ENCODE measurements at regions not wholly inside any gene's neighbourhood (a gene's known extent, or its start where the extent isn't known, plus 50 kb on each side); places are given as distances from the start of the nearest gene placed in this dataset.

DNA sequence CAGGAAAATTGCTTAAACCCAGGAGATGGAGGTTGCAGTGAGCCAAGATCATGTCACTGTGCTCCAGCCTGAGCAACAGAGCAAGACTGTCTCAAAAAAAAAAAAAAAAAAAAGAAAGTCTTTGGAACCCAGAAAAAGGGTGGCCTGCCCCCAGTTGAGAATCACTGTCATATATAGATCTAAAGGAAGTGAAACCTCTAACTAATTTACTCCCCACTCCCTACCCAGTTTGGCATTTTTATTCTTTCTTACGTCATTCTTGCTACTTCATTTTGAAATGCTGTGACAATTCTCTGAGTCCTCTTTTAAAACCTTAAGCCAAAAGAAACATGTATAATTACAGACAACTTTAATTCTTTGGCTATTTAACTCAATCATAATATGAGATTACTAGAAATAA lies 254.8 kb downstream of the CDC5L start:
- Histone ChIP-seq H3K27ac (ENCODE audit: extremely low read depth, low read depth, low read length) (no peak overlapping the region), H3K4me3 (ENCODE audit: low read depth, low read length) (no peak overlapping the region), H3K36me3 (ENCODE audit: control insufficient read depth in 2 of 2, insufficient read depth in 1 of 2, low read length in 2 of 2) (no peaks in the 10 kb centered on the region), H3K9me3 (ENCODE audit: control insufficient read depth, insufficient read depth, low read depth, low read length) (no peaks in the 10 kb centered on the region), H3K4me1 (ENCODE audit: control insufficient read depth, insufficient read depth, low read length) (no peaks in the 10 kb centered on the region)
- TF ChIP-seq ZNF239 (tag by site-specific recombination; IDR thresholded peaks at IDR 0.05): no peak
- TF ChIP-seq ZEB2 (tag by site-specific recombination; IDR thresholded peaks at IDR 0.05): no peak
- no peak for TF ChIP-seq ZNF202 (tag by site-specific recombination; IDR thresholded peaks at IDR 0.05; ENCODE audit: borderline replicate concordance)
- TF ChIP-seq, protein P1, sequence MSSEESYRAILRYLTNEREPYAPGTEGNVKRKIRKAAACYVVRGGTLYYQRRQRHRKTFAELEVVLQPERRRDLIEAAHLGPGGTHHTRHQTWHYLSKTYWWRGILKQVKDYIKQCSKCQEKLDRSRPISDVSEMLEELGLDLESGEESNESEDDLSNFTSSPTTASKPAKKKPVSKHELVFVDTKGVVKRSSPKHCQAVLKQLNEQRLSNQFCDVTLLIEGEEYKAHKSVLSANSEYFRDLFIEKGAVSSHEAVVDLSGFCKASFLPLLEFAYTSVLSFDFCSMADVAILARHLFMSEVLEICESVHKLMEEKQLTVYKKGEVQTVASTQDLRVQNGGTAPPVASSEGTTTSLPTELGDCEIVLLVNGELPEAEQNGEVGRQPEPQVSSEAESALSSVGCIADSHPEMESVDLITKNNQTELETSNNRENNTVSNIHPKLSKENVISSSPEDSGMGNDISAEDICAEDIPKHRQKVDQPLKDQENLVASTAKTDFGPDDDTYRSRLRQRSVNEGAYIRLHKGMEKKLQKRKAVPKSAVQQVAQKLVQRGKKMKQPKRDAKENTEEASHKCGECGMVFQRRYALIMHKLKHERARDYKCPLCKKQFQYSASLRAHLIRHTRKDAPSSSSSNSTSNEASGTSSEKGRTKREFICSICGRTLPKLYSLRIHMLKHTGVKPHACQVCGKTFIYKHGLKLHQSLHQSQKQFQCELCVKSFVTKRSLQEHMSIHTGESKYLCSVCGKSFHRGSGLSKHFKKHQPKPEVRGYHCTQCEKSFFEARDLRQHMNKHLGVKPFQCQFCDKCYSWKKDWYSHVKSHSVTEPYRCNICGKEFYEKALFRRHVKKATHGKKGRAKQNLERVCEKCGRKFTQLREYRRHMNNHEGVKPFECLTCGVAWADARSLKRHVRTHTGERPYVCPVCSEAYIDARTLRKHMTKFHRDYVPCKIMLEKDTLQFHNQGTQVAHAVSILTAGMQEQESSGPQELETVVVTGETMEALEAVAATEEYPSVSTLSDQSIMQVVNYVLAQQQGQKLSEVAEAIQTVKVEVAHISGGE (tag by site-specific recombination; conservative IDR thresholded peaks at IDR 0.05; ENCODE audit: low read depth): no peak
- TF ChIP-seq ZNF23 (tag by site-specific recombination; IDR thresholded peaks at IDR 0.05; ENCODE audit: borderline replicate concordance): no peak
- no peak for TF ChIP-seq SCRT2 (tag by site-specific recombination; IDR thresholded peaks at IDR 0.05)
- ChIA-PET POLR2A (no interaction called here), CTCF (interaction anchor here (0.9 to 1.3 kb wide), 2 partner anchors 12 kb away, joined by 3 read pairs; no protein-coding TSS in a partner anchor)

DNA sequence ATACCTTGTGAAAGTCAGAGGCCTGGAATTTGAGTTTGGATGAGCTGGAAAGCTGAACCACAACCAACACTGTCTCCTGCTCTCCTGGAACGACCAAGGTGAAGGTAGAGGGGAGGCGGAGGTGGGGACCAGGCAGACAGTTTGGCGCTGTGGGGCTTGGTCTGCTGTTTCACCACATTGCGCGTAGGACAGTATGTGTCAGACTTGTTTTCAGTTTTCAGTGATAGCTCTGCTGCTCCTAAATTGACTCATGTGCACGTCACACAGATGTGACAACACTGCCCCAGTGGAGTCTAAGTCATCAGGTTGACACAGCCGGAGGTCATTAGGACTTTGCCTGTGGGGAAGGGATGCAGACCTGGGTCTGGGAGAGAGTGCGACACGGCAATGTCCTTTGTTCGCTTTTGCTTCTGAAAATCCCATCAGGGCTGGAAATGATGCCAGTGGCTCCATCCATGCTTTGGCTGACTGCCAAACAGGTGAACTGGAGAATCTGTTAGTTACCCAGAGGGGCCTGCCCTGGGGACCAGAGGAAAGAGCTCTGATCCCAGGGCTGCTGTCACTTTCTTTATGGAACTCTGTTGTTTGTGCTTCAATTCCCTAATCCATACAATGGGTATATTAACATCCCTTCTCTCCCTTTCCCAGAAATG lies 255.5 kb downstream of the CDC5L start:
- Histone ChIP-seq H3K9me3 (ENCODE audit: control insufficient read depth, insufficient read depth, low read depth, low read length) (no peaks in the 10 kb centered on the region), H3K36me3 (ENCODE audit: control insufficient read depth in 2 of 2, insufficient read depth in 1 of 2, low read length in 2 of 2) (no peaks in the 10 kb centered on the region), H3K27ac (ENCODE audit: extremely low read depth, low read depth, low read length) (no peak overlapping the region), H3K4me3 (ENCODE audit: low read depth, low read length) (no peak overlapping the region), H3K4me1 (ENCODE audit: control insufficient read depth, insufficient read depth, low read length) (no peaks in the 10 kb centered on the region)
- CTCF ChIA-PET: interaction anchor here (0.6 to 1.4 kb wide), 4 partner anchors 11 to 36 kb away, joined by 3 to 4 read pairs (median 3); no protein-coding TSS in a partner anchor
- POLR2A ChIA-PET: no interaction called here
- TF ChIP-seq ZNF792 (tag by site-specific recombination; IDR thresholded peaks at IDR 0.05) (no peak), ZNF274 (IDR thresholded peaks at IDR 0.05; ENCODE audit: low read length) (no peak), ZNF274 (tag by site-specific recombination; IDR thresholded peaks at IDR 0.05; ENCODE audit: borderline replicate concordance) (no peak), IKZF3 (tag by site-specific recombination; IDR thresholded peaks at IDR 0.05) (no peak), GFI1B (tag by site-specific recombination; IDR thresholded peaks at IDR 0.05) (no peak), MEIS1 (CRISPR knock-in tag; IDR thresholded peaks at IDR 0.05; ENCODE audit: borderline replicate concordance) (no peak)

DNA sequence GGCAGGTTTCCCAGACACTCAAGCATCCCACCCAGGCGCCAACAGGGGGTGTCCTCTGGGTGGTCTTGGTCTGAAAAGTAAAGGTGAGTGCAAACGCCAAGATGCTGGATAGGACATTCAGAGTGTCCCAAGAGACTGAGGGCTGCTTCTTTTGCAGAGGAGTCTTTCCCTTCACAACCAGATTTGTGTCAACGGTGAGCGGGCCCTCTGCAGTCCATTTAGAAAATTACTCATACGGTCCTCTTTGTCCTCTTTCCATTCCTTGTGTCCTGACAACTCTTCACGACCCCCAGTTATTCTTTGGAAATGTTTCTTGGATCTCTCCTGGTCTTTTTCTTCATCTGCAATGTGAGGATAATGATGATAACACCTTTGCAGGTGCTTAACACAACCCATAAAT lies 257.8 kb downstream of the CDC5L start:
- H3K4me3 ChIP-seq (ENCODE audit: low read depth, low read length): no peak overlapping the region
- no peaks in the 10 kb centered on the region for H3K4me1 ChIP-seq (ENCODE audit: control insufficient read depth, insufficient read depth, low read length)
- H3K27ac ChIP-seq (ENCODE audit: extremely low read depth, low read depth, low read length): no peak overlapping the region
- TF ChIP-seq, protein P2, sequence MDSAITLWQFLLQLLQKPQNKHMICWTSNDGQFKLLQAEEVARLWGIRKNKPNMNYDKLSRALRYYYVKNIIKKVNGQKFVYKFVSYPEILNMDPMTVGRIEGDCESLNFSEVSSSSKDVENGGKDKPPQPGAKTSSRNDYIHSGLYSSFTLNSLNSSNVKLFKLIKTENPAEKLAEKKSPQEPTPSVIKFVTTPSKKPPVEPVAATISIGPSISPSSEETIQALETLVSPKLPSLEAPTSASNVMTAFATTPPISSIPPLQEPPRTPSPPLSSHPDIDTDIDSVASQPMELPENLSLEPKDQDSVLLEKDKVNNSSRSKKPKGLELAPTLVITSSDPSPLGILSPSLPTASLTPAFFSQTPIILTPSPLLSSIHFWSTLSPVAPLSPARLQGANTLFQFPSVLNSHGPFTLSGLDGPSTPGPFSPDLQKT (IDR thresholded peaks at IDR 0.05; ENCODE audit: borderline replicate concordance, low read depth, low read length): no peak
- no peak for TF ChIP-seq ZNF223 (tag by site-specific recombination; IDR thresholded peaks at IDR 0.05)
- no peak for TF ChIP-seq EGR2 (tag by site-specific recombination; IDR thresholded peaks at IDR 0.05; ENCODE audit: low read depth)
- TF ChIP-seq ZNF19 (tag by site-specific recombination; IDR thresholded peaks at IDR 0.05; ENCODE audit: low read depth): no peak
- TF ChIP-seq ZNF174 (tag by site-specific recombination; IDR thresholded peaks at IDR 0.05): no peak
- H3K36me3 ChIP-seq (ENCODE audit: control insufficient read depth in 2 of 2, insufficient read depth in 1 of 2, low read length in 2 of 2): no peaks in the 10 kb centered on the region
- POLR2A ChIA-PET: no interaction called here
- H3K9me3 ChIP-seq (ENCODE audit: control insufficient read depth, insufficient read depth, low read depth, low read length): no peaks in the 10 kb centered on the region
- CTCF ChIA-PET: interaction anchor here (0.5 to 1.9 kb wide), 6 partner anchors 15 to 170 kb away, joined by 3 to 5 read pairs (median 4); no protein-coding TSS in a partner anchor
